Spleen (tissue), 7 donors: ENCODE measurements at regions not wholly inside any gene's neighbourhood (a gene's known extent, or its start where the extent isn't known, plus 50 kb on each side); places are given as distances from the start of the nearest gene placed in this dataset.

ENCODE experiments used
- POLR2A ChIP-seq, 3 donors: fragments of 450-650 bp; IDR thresholded peaks; one replicate each; pipeline ENCODE4 v1.5.1; 2017; ENCODE audit warnings: antibody characterized with exemption in 3 of 3, mild to moderate bottlenecking in 1 of 3
- TF ChIP-seq, protein P1 (sequence below), 11 experiments: fragments of 200-600 bp in 7 of 11; fragments of 450-650 bp in 4 of 11; sonication (generic) in 4 of 11; IDR thresholded peaks in 8 of 11; conservative IDR thresholded peaks in 3 of 11; 1 replicate in 7 of 11; 2 replicates in 4 of 11; pipeline versions ENCODE4 v1.4.0 to v1.8.0; 2016 to 2021; ENCODE audit warnings: antibody characterized with exemption in 11 of 11, inconsistent platforms in 4 of 11, mild to moderate bottlenecking in 1 of 11
- donor health status: DM: no; HTN: no; CAD: no; lungs with moderate emphysema.
- donor health status: DM: no; HTN: no; CAD: no.
- donor health status: DM: no; HTN: no; CAD: no.

DNA sequence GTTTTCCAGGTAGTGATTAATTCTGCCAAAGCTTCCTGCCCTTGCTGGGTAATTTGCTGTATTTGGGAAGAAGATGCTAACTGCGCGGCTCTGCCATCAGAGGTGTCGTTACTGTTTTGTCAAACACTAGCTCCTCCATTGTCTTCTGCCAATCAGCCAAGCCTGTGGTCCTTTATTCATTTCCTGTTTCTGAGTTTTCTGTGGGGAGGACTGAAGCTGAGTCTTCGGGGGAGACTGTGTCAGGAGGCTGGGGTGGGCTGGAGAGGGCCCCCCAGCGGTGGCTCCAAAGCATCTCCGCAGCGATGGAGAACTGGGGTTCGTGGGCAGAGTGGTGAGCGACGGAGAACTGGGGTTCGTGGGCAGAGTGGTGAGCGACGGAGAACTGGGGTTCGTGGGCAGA lies 322.9 kb upstream of the B3GAT1 start:
- TF ChIP-seq, protein P1, sequence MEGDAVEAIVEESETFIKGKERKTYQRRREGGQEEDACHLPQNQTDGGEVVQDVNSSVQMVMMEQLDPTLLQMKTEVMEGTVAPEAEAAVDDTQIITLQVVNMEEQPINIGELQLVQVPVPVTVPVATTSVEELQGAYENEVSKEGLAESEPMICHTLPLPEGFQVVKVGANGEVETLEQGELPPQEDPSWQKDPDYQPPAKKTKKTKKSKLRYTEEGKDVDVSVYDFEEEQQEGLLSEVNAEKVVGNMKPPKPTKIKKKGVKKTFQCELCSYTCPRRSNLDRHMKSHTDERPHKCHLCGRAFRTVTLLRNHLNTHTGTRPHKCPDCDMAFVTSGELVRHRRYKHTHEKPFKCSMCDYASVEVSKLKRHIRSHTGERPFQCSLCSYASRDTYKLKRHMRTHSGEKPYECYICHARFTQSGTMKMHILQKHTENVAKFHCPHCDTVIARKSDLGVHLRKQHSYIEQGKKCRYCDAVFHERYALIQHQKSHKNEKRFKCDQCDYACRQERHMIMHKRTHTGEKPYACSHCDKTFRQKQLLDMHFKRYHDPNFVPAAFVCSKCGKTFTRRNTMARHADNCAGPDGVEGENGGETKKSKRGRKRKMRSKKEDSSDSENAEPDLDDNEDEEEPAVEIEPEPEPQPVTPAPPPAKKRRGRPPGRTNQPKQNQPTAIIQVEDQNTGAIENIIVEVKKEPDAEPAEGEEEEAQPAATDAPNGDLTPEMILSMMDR (IDR thresholded peaks at IDR 0.05 in 8 of 11, conservative IDR thresholded peaks at IDR 0.05 in 3 of 11): no peak
- no peak for TF ChIP-seq POLR2A (IDR thresholded peaks at IDR 0.05)
